MM.1S (cell line): ENCODE measurements at regions not wholly inside any gene's neighbourhood (a gene's known extent, or its start where the extent isn't known, plus 50 kb on each side); places are given as distances from the start of the nearest gene placed in this dataset.

ENCODE experiments used
- DNase-seq: peaks from one replicate; pipeline ENCODE4 v3.0.0-alpha.2; 2015
- H2AFZ ChIP-seq: fragments of 300-600 bp; sonication (generic); 2 replicates; pipeline ENCODE4 v1.6.0; 2016; ENCODE audit warnings: antibody characterized with exemption, low read length
- H3F3A ChIP-seq: fragments of 300-600 bp; sonication (generic); 2 replicates; pipeline ENCODE4 v1.6.1; 2016; ENCODE audit warnings: mild to moderate bottlenecking, antibody characterized with exemption, low read length, moderate library complexity, mixed read lengths; ENCODE audit not compliant: insufficient read depth
- H3K27ac ChIP-seq: fragments of 300-600 bp; sonication (generic); 2 replicates; pipeline ENCODE4 v1.5.1; 2016; ENCODE audit warnings: mild to moderate bottlenecking, low read length
- H3K27me3 ChIP-seq: fragments of 300-600 bp; sonication (generic); replicated peaks from 2 replicates; pipeline ENCODE4 v1.6.0; 2016; ENCODE audit warnings: low read length; ENCODE audit not compliant: insufficient read depth
- H3K36me3 ChIP-seq: fragments of 300-600 bp; sonication (generic); replicated peaks from 2 replicates; pipeline ENCODE4 v1.6.1; 2016; ENCODE audit warnings: mild to moderate bottlenecking, low read length, mixed read lengths; ENCODE audit not compliant: insufficient read depth
- H3K4me1 ChIP-seq: fragments of 300-600 bp; sonication (generic); 2 replicates; pipeline ENCODE4 v1.6.1; 2016; ENCODE audit warnings: low read length, mixed read lengths
- H3K4me2 ChIP-seq: fragments of 300-600 bp; sonication (generic); 2 replicates; pipeline ENCODE4 v1.6.0; 2016; ENCODE audit warnings: low read depth, low read length
- H3K4me3 ChIP-seq: fragments of 300-600 bp; sonication (generic); 2 replicates; pipeline ENCODE4 v1.5.1; 2016; ENCODE audit warnings: low read length, mixed read lengths
- H3K79me2 ChIP-seq: fragments of 300-600 bp; sonication (generic); 2 replicates; pipeline ENCODE4 v1.6.1; 2016; ENCODE audit warnings: mixed run types, low read length, mixed read lengths
- H3K9ac ChIP-seq: fragments of 300-600 bp; sonication (generic); 2 replicates; pipeline ENCODE4 v1.6.1; 2016; ENCODE audit warnings: low read length, mixed read lengths
- H3K9me2 ChIP-seq: fragments of 300-600 bp; sonication (generic); replicated peaks from 2 replicates; pipeline ENCODE4 v1.6.1; 2016; ENCODE audit warnings: mild to moderate bottlenecking, low read length, mixed read lengths; ENCODE audit not compliant: insufficient read depth
- H3K9me3 ChIP-seq: fragments of 300-600 bp; sonication (generic); replicated peaks from 2 replicates; pipeline ENCODE4 v1.6.1; 2016; ENCODE audit warnings: mild to moderate bottlenecking, low read length, mixed read lengths; ENCODE audit not compliant: insufficient read depth
- H4K20me1 ChIP-seq: fragments of 300-600 bp; sonication (generic); 2 replicates; pipeline ENCODE4 v1.6.1; 2016; ENCODE audit warnings: mild to moderate bottlenecking, low read length, moderate library complexity, mixed read lengths; ENCODE audit not compliant: insufficient read depth
- CTCF ChIP-seq: fragments of 300-600 bp; sonication (generic); IDR thresholded peaks from 2 replicates; pipeline ENCODE4 v1.5.1; 2016; ENCODE audit warnings: antibody characterized with exemption, low read length, mixed read lengths
- EZH2 ChIP-seq: fragments of 300-600 bp; sonication (generic); optimal IDR thresholded peaks from 2 replicates; pipeline ENCODE3; 2017; ENCODE audit warnings: low read depth, mild to moderate bottlenecking, antibody characterized with exemption, low read length, mixed read lengths
- EZH2phosphoT487 ChIP-seq: fragments of 300-600 bp; sonication (generic); IDR thresholded peaks from 2 replicates; pipeline ENCODE4 v1.6.1; 2018; ENCODE audit warnings: antibody characterized with exemption, low read length

DNA sequence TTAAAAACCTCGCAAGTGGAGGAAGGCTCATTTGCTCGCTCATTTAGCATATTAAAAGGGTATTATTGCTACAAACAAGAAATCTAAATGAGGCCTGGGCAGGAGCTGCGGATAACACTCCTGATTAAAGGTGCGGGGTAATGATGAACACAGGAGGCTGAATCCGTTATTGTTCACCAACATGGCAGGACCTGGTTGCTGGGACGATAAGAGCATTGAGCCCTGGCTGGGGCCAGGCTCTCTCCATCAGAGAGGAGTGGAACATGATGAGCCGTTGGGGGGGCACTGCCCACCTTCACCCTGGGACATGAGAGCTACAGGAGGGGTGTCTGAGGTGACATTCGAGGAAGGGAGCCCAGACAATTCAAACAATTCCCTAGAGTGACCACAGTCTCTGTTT lies 211.7 kb downstream of the NXPE2 start:
- Histone ChIP-seq H3K4me3 (no peak overlapping the region), H3F3A (no peaks in the 10 kb centered on the region), H3K9ac (no peak overlapping the region), H3K4me2 (no peak overlapping the region), H3K4me1 (no peaks in the 10 kb centered on the region), H3K27me3 (no peaks in the 10 kb centered on the region), H3K27ac (no peak overlapping the region), H2AFZ (no peak overlapping the region), H3K36me3 (no peaks in the 10 kb centered on the region), H4K20me1 (no peaks in the 10 kb centered on the region), H3K9me2 (no peaks in the 10 kb centered on the region), H3K9me3 (no peaks in the 10 kb centered on the region), H3K79me2 (no peaks in the 10 kb centered on the region)
- TF ChIP-seq EZH2 (no peak), CTCF (no peak)
- DNase-seq = no peak

GRCh38 chr11:114891911-114892310 lies 213.6 kb downstream of the NXPE2 start:
- no peaks in the 10 kb centered on the region for H3K27me3 ChIP-seq
- no peaks in the 10 kb centered on the region for H3F3A ChIP-seq
- no peaks in the 10 kb centered on the region for H3K36me3 ChIP-seq
- H4K20me1 ChIP-seq = no peaks in the 10 kb centered on the region
- H3K4me2 ChIP-seq = no peak overlapping the region
- TF ChIP-seq EZH2phosphoT487 (no peak), CTCF (no peak), EZH2 (no peak)
- no peak for DNase-seq
- H3K9me3 ChIP-seq = no peaks in the 10 kb centered on the region
- H2AFZ ChIP-seq = no peak overlapping the region
- no peak overlapping the region for H3K4me3 ChIP-seq
- H3K27ac ChIP-seq = no peak overlapping the region
- no peaks in the 10 kb centered on the region for H3K9me2 ChIP-seq
- H3K4me1 ChIP-seq = no peaks in the 10 kb centered on the region
- H3K9ac ChIP-seq = no peak overlapping the region
- no peaks in the 10 kb centered on the region for H3K79me2 ChIP-seq

DNA sequence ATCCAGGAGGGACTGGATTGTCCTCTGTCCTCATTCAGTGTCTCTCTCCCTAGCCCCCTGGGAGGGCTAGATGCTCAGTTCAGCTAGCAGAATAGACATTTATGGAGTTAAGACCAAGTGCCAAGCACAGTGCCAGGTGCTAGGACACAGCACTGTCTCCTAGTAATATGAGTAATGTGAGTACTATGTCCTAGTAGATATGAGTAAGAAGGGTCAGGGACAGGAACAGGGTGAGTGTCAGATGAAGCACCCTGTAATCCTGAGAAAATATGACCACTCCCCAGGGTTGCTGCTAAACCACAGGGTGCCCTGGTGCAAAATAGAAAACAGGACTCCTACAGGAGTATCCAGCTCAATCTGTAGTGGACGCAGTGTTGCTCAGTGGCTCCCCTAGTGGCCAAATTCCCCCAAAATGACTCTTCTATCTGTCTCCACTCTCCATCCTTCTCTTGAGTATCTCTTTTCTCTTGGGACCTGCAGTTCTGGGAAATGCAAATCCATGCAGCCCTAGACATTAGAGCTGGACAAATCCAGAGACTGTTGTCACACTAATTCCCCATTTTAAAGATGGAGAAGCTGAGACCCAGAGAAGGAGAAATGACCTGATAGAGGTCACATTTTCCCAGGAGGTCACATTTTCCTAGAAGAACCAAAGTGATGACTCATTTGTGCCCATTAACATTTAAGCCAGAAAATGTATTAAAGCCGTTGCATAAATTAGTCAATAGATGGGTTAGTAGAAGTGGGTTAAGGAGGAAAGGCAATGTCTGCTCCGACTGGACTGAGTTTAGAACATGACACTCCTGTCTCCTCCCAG lies 214.3 kb downstream of the NXPE2 start:
- no peaks in the 10 kb centered on the region for H3K4me1 ChIP-seq
- no peak overlapping the region for H3K4me2 ChIP-seq
- H4K20me1 ChIP-seq = no peaks in the 10 kb centered on the region
- TF ChIP-seq CTCF (peak; percentile 46), EZH2 (no peak)
- H3K4me3 ChIP-seq = no peak overlapping the region
- no peak for DNase-seq
- no peaks in the 10 kb centered on the region for H3K36me3 ChIP-seq
- no peaks in the 10 kb centered on the region for H3K27me3 ChIP-seq
- H3F3A ChIP-seq = no peaks in the 10 kb centered on the region
- H3K79me2 ChIP-seq = no peaks in the 10 kb centered on the region
- H3K27ac ChIP-seq = no peak overlapping the region
- H2AFZ ChIP-seq = no peak overlapping the region
- no peak overlapping the region for H3K9ac ChIP-seq
- H3K9me2 ChIP-seq = no peaks in the 10 kb centered on the region
- no peaks in the 10 kb centered on the region for H3K9me3 ChIP-seq
